IPS-20b (cell line): ENCODE measurements at regions not wholly inside any gene's neighbourhood (a gene's known extent, or its start where the extent isn't known, plus 50 kb on each side); places are given as distances from the start of the nearest gene placed in this dataset.

Source experiments
- H3K27ac ChIP-seq: one replicate; pipeline ENCODE4 v1.5.1; 2013; ENCODE audit warnings: low read length
- H3K27me3 ChIP-seq: 2 replicates; pipeline ENCODE4 v1.6.1; 2013; ENCODE audit warnings: mild to moderate bottlenecking, low read length, inconsistent platforms; ENCODE audit not compliant: insufficient read depth
- H3K36me3 ChIP-seq: 2 replicates; pipeline ENCODE4 v1.6.1; 2013; ENCODE audit warnings: low read depth, mild to moderate bottlenecking, inconsistent platforms, low read length, moderate library complexity; ENCODE audit not compliant: insufficient read depth
- H3K4me1 ChIP-seq: 2 replicates; pipeline ENCODE4 v1.6.1; 2013; ENCODE audit warnings: mild to moderate bottlenecking, control low read depth, inconsistent platforms, low read length, moderate library complexity; ENCODE audit not compliant: insufficient read depth
- H3K4me3 ChIP-seq: 2 replicates; pipeline ENCODE4 v1.5.1; 2013; ENCODE audit warnings: mild to moderate bottlenecking, low read length, inconsistent platforms
- H3K9ac ChIP-seq: 2 replicates; pipeline ENCODE4 v1.6.1; 2013; ENCODE audit warnings: low read depth, mild to moderate bottlenecking, inconsistent platforms, low read length, moderate library complexity
- H3K9me3 ChIP-seq: 2 replicates; pipeline ENCODE4 v1.6.1; 2013; ENCODE audit warnings: mild to moderate bottlenecking, low read depth, low read length, inconsistent platforms; ENCODE audit not compliant: insufficient read depth

- Histone ChIP-seq H3K9me3 (no peaks in the 10 kb centered on the region), H3K4me3 (no peak overlapping the region), H3K27ac (no peak overlapping the region), H3K9ac (no peak overlapping the region), H3K4me1 (peaks cover 9% of the 10 kb centered on the region; the same call in 1 of the 2 replicates), H3K27me3 (no peaks in the 10 kb centered on the region), H3K36me3 (no peaks in the 10 kb centered on the region)
Measured at GRCh38 chr12:19779395-19780056, 340.2 kb downstream of the AEBP2 start.

- Histone ChIP-seq H3K27ac (no peak overlapping the region), H3K9ac (no peak overlapping the region), H3K9me3 (no peaks in the 10 kb centered on the region), H3K27me3 (no peaks in the 10 kb centered on the region), H3K4me3 (no peak overlapping the region), H3K4me1 (peaks cover 9% of the 10 kb centered on the region; the same call in 1 of the 2 replicates), H3K36me3 (no peaks in the 10 kb centered on the region)
Measured at GRCh38 chr12:19780460-19780859, 341.2 kb downstream of the AEBP2 start.

- no peak overlapping the region for H3K9ac ChIP-seq
- peaks cover 7% of the 10 kb centered on the region; the same call in 1 of the 2 replicates for H3K4me1 ChIP-seq
- no peak overlapping the region for H3K27ac ChIP-seq
- H3K4me3 ChIP-seq: no peak overlapping the region
- H3K27me3 ChIP-seq: no peaks in the 10 kb centered on the region
- H3K9me3 ChIP-seq: no peaks in the 10 kb centered on the region
- H3K36me3 ChIP-seq: no peaks in the 10 kb centered on the region
Measured at GRCh38 chr12:19783547-19784444, 344.5 kb downstream of the AEBP2 start.

GRCh38 chr12:19792028-19792427 lies 352.7 kb downstream of the AEBP2 start:
- H3K4me1 ChIP-seq: no peaks in the 10 kb centered on the region
- no peaks in the 10 kb centered on the region for H3K9me3 ChIP-seq
- no peak overlapping the region for H3K9ac ChIP-seq
- no peaks in the 10 kb centered on the region for H3K27me3 ChIP-seq
- no peak overlapping the region for H3K27ac ChIP-seq
- no peak overlapping the region for H3K4me3 ChIP-seq
- H3K36me3 ChIP-seq: no peaks in the 10 kb centered on the region

- H3K9me3 ChIP-seq: no peaks in the 10 kb centered on the region
- no peaks in the 10 kb centered on the region for H3K4me1 ChIP-seq
- H3K9ac ChIP-seq: no peak overlapping the region
- H3K4me3 ChIP-seq: no peak overlapping the region
- H3K36me3 ChIP-seq: no peaks in the 10 kb centered on the region
- H3K27ac ChIP-seq: no peak overlapping the region
- H3K27me3 ChIP-seq: no peaks in the 10 kb centered on the region
Measured at GRCh38 chr12:19794116-19794515, 354.8 kb downstream of the AEBP2 start.

GRCh38 chr12:19799216-19799615 lies 359.9 kb downstream of the AEBP2 start:
- no peak overlapping the region for H3K27ac ChIP-seq
- H3K36me3 ChIP-seq: no peaks in the 10 kb centered on the region
- H3K4me3 ChIP-seq: no peak overlapping the region
- no peaks in the 10 kb centered on the region for H3K27me3 ChIP-seq
- no peaks in the 10 kb centered on the region for H3K9me3 ChIP-seq
- H3K9ac ChIP-seq: no peak overlapping the region
- H3K4me1 ChIP-seq: peaks cover 3% of the 10 kb centered on the region; the same call in 1 of the 2 replicates

GRCh38 chr12:19799895-19800602 lies 360.8 kb downstream of the AEBP2 start:
- H3K36me3 ChIP-seq: no peaks in the 10 kb centered on the region
- no peaks in the 10 kb centered on the region for H3K27me3 ChIP-seq
- H3K9ac ChIP-seq: no peak overlapping the region
- H3K4me1 ChIP-seq: peaks cover 3% of the 10 kb centered on the region; the same call in 1 of the 2 replicates
- H3K4me3 ChIP-seq: no peak overlapping the region
- no peaks in the 10 kb centered on the region for H3K9me3 ChIP-seq
- H3K27ac ChIP-seq: no peak overlapping the region

- H3K9me3 ChIP-seq: no peaks in the 10 kb centered on the region
- no peak overlapping the region for H3K9ac ChIP-seq
- no peaks in the 10 kb centered on the region for H3K36me3 ChIP-seq
- H3K27ac ChIP-seq: no peak overlapping the region
- no peak overlapping the region for H3K4me3 ChIP-seq
- H3K27me3 ChIP-seq: no peaks in the 10 kb centered on the region
- peaks cover 3% of the 10 kb centered on the region; the same call in 1 of the 2 replicates for H3K4me1 ChIP-seq
Measured at GRCh38 chr12:19800884-19801283, 361.6 kb downstream of the AEBP2 start.

GRCh38 chr12:19801941-19802340 lies 362.6 kb downstream of the AEBP2 start:
- H3K9me3 ChIP-seq: no peaks in the 10 kb centered on the region
- no peak overlapping the region for H3K27ac ChIP-seq
- H3K4me3 ChIP-seq: no peak overlapping the region
- H3K27me3 ChIP-seq: no peaks in the 10 kb centered on the region
- H3K4me1 ChIP-seq: peaks cover 3% of the 10 kb centered on the region; the same call in 1 of the 2 replicates
- H3K36me3 ChIP-seq: no peaks in the 10 kb centered on the region
- no peak overlapping the region for H3K9ac ChIP-seq

GRCh38 chr12:19802915-19803314 lies 363.6 kb downstream of the AEBP2 start:
- H3K9me3 ChIP-seq: no peaks in the 10 kb centered on the region
- peaks cover 3% of the 10 kb centered on the region; the same call in 1 of the 2 replicates for H3K4me1 ChIP-seq
- no peaks in the 10 kb centered on the region for H3K36me3 ChIP-seq
- no peak overlapping the region for H3K9ac ChIP-seq
- no peaks in the 10 kb centered on the region for H3K27me3 ChIP-seq
- H3K27ac ChIP-seq: no peak overlapping the region
- no peak overlapping the region for H3K4me3 ChIP-seq

GRCh38 chr12:19804737-19805136 lies 365.4 kb downstream of the AEBP2 start:
- Histone ChIP-seq H3K27me3 (no peaks in the 10 kb centered on the region), H3K27ac (no peak overlapping the region), H3K4me1 (peaks cover 3% of the 10 kb centered on the region; the same call in 1 of the 2 replicates)

More at GRCh38 chr12:19804737-19805136, 365.4 kb downstream of the AEBP2 start:
- Histone ChIP-seq H3K4me3 (no peak overlapping the region), H3K9ac (no peak overlapping the region), H3K9me3 (no peaks in the 10 kb centered on the region), H3K36me3 (no peaks in the 10 kb centered on the region)
